ENCODE measurements at regions not wholly inside any gene's neighbourhood (a gene's known extent, or its start where the extent isn't known, plus 50 kb on each side); places are given as distances from the start of the nearest gene placed in this dataset.

GRCh38 chr1:56065729-56066128, 513.6 kb downstream of the PLPP3 start:
- DNase-seq (ENCODE audit: low spot score) = no peak
- H3K4me1 ChIP-seq (ENCODE audit: insufficient read depth, low read length, poor library complexity, severe bottlenecking) = no peaks in the 10 kb centered on the region
- H3K9me2 ChIP-seq (ENCODE audit: insufficient read depth, low read length) = no peaks in the 10 kb centered on the region
- no peaks in the 10 kb centered on the region for H3K9me3 ChIP-seq (ENCODE audit: low read length)
- H3K79me2 ChIP-seq (ENCODE audit: insufficient read depth, low read depth, low read length) = no peaks in the 10 kb centered on the region
- H2AFZ ChIP-seq (ENCODE audit: low read length) = no peak overlapping the region
- no peak overlapping the region for H3K4me3 ChIP-seq (ENCODE audit: low read depth, low read length, poor library complexity, severe bottlenecking)
- H3K27ac ChIP-seq (ENCODE audit: low read depth, low read length, poor library complexity, severe bottlenecking) = no peak overlapping the region
- no peaks in the 10 kb centered on the region for H4K20me1 ChIP-seq (ENCODE audit: insufficient read depth, low read length)
- CTCF ChIA-PET (ENCODE audit: unreplicated experiment) = no interaction called here
- no peaks in the 10 kb centered on the region for H3K36me3 ChIP-seq (ENCODE audit: insufficient read depth, low read length)
- POLR2A ChIA-PET = no interaction called here
- TF ChIP-seq CTCF (conservative IDR thresholded peaks at IDR 0.05; ENCODE audit: low read length) (no peak), EZH2phosphoT487 (IDR thresholded peaks at IDR 0.05; ENCODE audit: borderline replicate concordance, low read depth, low read length) (no peak)
- no TSS peak for BruUV-seq (replicated peaks)
- no peak overlapping the region for H3K4me2 ChIP-seq (ENCODE audit: low read length)
- intact Hi-C loops (cut with micrococcal nuclease; ENCODE audit: unreplicated experiment) = no loop called here

- no peak for TF ChIP-seq CTCF (conservative IDR thresholded peaks at IDR 0.05; ENCODE audit: low read length)
- TF ChIP-seq EZH2phosphoT487 (IDR thresholded peaks at IDR 0.05; ENCODE audit: borderline replicate concordance, low read depth, low read length) = no peak
These were observed 514.7 kb downstream of the PLPP3 start for GRCh38 chr1:56064705-56065104.

GRCh38 chr1:56063461-56063860, 515.9 kb downstream of the PLPP3 start:
- TF ChIP-seq EZH2phosphoT487 (IDR thresholded peaks at IDR 0.05; ENCODE audit: borderline replicate concordance, low read depth, low read length) (no peak), CTCF (conservative IDR thresholded peaks at IDR 0.05; ENCODE audit: low read length) (no peak)
- Histone ChIP-seq H3K4me3 (ENCODE audit: low read depth, low read length, poor library complexity, severe bottlenecking) (no peak overlapping the region), H4K20me1 (ENCODE audit: insufficient read depth, low read length) (no peaks in the 10 kb centered on the region), H3K4me2 (ENCODE audit: low read length) (no peak overlapping the region), H3K79me2 (ENCODE audit: insufficient read depth, low read depth, low read length) (no peaks in the 10 kb centered on the region), H3K27ac (ENCODE audit: low read depth, low read length, poor library complexity, severe bottlenecking) (no peak overlapping the region), H3K9me2 (ENCODE audit: insufficient read depth, low read length) (no peaks in the 10 kb centered on the region), H3K9me3 (ENCODE audit: low read length) (no peaks in the 10 kb centered on the region), H3K4me1 (ENCODE audit: insufficient read depth, low read length, poor library complexity, severe bottlenecking) (no peaks in the 10 kb centered on the region), H2AFZ (ENCODE audit: low read length) (no peak overlapping the region), H3K36me3 (ENCODE audit: insufficient read depth, low read length) (no peaks in the 10 kb centered on the region)
- DNase-seq (ENCODE audit: low spot score) = no peak
- BruUV-seq (replicated peaks) = no TSS peak
- ChIA-PET POLR2A (no interaction called here), CTCF (ENCODE audit: unreplicated experiment) (no interaction called here)
- intact Hi-C loops (cut with micrococcal nuclease; ENCODE audit: unreplicated experiment) = no loop called here

More at GRCh38 chr1:56064705-56065104, 514.7 kb downstream of the PLPP3 start:
- no peak for DNase-seq (ENCODE audit: low spot score)
- Histone ChIP-seq H3K9me3 (ENCODE audit: low read length) (no peaks in the 10 kb centered on the region), H3K4me2 (ENCODE audit: low read length) (no peak overlapping the region), H3K27ac (ENCODE audit: low read depth, low read length, poor library complexity, severe bottlenecking) (no peak overlapping the region), H3K4me3 (ENCODE audit: low read depth, low read length, poor library complexity, severe bottlenecking) (no peak overlapping the region), H3K4me1 (ENCODE audit: insufficient read depth, low read length, poor library complexity, severe bottlenecking) (no peaks in the 10 kb centered on the region), H4K20me1 (ENCODE audit: insufficient read depth, low read length) (no peaks in the 10 kb centered on the region), H3K79me2 (ENCODE audit: insufficient read depth, low read depth, low read length) (no peaks in the 10 kb centered on the region), H3K9me2 (ENCODE audit: insufficient read depth, low read length) (no peaks in the 10 kb centered on the region), H2AFZ (ENCODE audit: low read length) (no peak overlapping the region), H3K36me3 (ENCODE audit: insufficient read depth, low read length) (no peaks in the 10 kb centered on the region)
- no TSS peak for BruUV-seq (replicated peaks)
- intact Hi-C loops (cut with micrococcal nuclease; ENCODE audit: unreplicated experiment) = no loop called here
- CTCF ChIA-PET (ENCODE audit: unreplicated experiment) = no interaction called here
- POLR2A ChIA-PET = no interaction called here
